A673 (cell line): ENCODE measurements at regions not wholly inside any gene's neighbourhood (a gene's known extent, or its start where the extent isn't known, plus 50 kb on each side); places are given as distances from the start of the nearest gene placed in this dataset.
"Not testable (repeated sequence)": the region's sequence is repeated elsewhere in the genome, so short reads cannot be mapped to it uniquely, and the experiment has no call there.

Source experiments
- BruUV-seq: library from RNA; stranded (reverse); fragments of 400-500 nt; replicated peaks from 2 replicates; lab custom pipeline; 2021; lab: Mats Ljungman, UMichigan
- CTCF ChIA-PET: fragments of 300-600 bp; sonication (Branson Sonifier 250); formaldehyde crosslinking; loops from one replicate; lab custom pipeline; 2022; ENCODE audit warnings: antibody characterized with exemption; lab: Charles Lee
- POLR2A ChIA-PET: fragments of 300-600 bp; sonication (Branson Sonifier 250); formaldehyde crosslinking; loops from one replicate; lab custom pipeline; 2022; ENCODE audit warnings: antibody characterized with exemption; ENCODE audit not compliant: low non-redundant PET; lab: Charles Lee
- DNase-seq: peaks from one replicate; pipeline ENCODE4 v3.0.0-alpha.2; 2015; ENCODE audit warnings: low spot score
- H3K27ac ChIP-seq: fragments of 200-600 bp; sonication (generic); 2 replicates; pipeline ENCODE4 v1.5.1; 2016; ENCODE audit warnings: mixed run types, low read depth, mild to moderate bottlenecking, mixed read lengths, antibody characterized with exemption, low read length; ENCODE audit not compliant: poor library complexity, severe bottlenecking
- H3K27me3 ChIP-seq: fragments of 200-600 bp; sonication (generic); replicated peaks from 2 replicates; pipeline ENCODE4 v1.6.1; 2017; ENCODE audit warnings: mixed run types, low read depth, mild to moderate bottlenecking, mixed read lengths, antibody characterized with exemption, low read length; ENCODE audit not compliant: insufficient read depth, poor library complexity
- H3K36me3 ChIP-seq: fragments of 200-600 bp; sonication (generic); 2 replicates; pipeline ENCODE4 v1.6.1; 2016; ENCODE audit warnings: mixed run types, mild to moderate bottlenecking, mixed read lengths, antibody characterized with exemption, low read length; ENCODE audit not compliant: insufficient read depth, poor library complexity, severe bottlenecking
- H3K4me1 ChIP-seq: fragments of 200-600 bp; sonication (generic); 2 replicates; pipeline ENCODE4 v1.6.1; 2017; ENCODE audit warnings: mixed run types, mild to moderate bottlenecking, mixed read lengths, antibody characterized with exemption, low read length; ENCODE audit not compliant: insufficient read depth, poor library complexity, severe bottlenecking
- H3K4me3 ChIP-seq: fragments of 200-600 bp; sonication (generic); 2 replicates; pipeline ENCODE4 v1.5.1; 2016; ENCODE audit warnings: low read depth, mixed run types, mild to moderate bottlenecking, mixed read lengths, low read length; ENCODE audit not compliant: poor library complexity, severe bottlenecking
- H3K9me3 ChIP-seq: fragments of 200-600 bp; sonication (generic); 2 replicates; pipeline ENCODE4 v1.6.1; 2016; ENCODE audit warnings: mixed run types, low read depth, mild to moderate bottlenecking, mixed read lengths, antibody characterized with exemption, low read length; ENCODE audit not compliant: poor library complexity, severe bottlenecking
- EZH2 ChIP-seq: fragments of 200-600 bp; sonication (generic); IDR thresholded peaks from 2 replicates; pipeline ENCODE4 v1.6.1; 2017; ENCODE audit warnings: borderline replicate concordance, low read depth, mild to moderate bottlenecking, mixed read lengths, antibody characterized with exemption, low read length; ENCODE audit not compliant: poor library complexity, severe bottlenecking
- intact Hi-C: fragments of 100-400 bp; cut with micrococcal nuclease; formaldehyde crosslinking; loops from one replicate; pipeline ENCODE4 v1.10.0; 2022; ENCODE audit not compliant: unreplicated experiment
- TF ChIP-seq, protein P1 (sequence below): fragments of 300-800, 200-600 bp; sonication (generic); conservative IDR thresholded peaks from 2 replicates; pipeline ENCODE4 v1.5.1; 2017; ENCODE audit warnings: low read depth, mild to moderate bottlenecking, antibody characterized with exemption, low read length, moderate library complexity, mixed read lengths

DNA sequence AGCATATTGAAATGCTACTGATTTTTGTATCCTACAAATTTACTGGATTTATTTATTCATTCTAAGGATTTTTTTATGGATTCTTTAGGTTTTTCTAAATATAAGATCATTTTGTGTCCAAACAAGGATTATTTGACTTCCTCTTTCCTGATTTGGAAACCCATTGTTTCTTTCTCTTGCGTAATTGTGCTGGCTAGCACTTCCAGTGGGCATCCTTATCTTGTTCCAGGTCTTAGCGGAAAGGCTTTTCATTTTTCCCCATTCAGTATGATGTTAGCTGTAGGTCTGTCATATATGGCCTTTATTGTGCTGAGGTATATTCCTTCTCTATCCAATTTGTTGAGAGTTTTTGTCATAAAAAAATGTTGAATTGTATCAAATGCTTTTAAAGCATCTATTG is 57.2 kb upstream of the RHOJ start:
- intact Hi-C loops, result no loop called here
- no TSS peak for BruUV-seq
- CTCF ChIA-PET, result no interaction called here
- Histone ChIP-seq H3K4me1 (no peaks in the 10 kb centered on the region), H3K27me3 (no peaks in the 10 kb centered on the region), H3K9me3 (no peaks in the 10 kb centered on the region), H3K4me3 (no peak overlapping the region), H3K36me3 (no peaks in the 10 kb centered on the region), H3K27ac (no peak overlapping the region)
- TF ChIP-seq, protein P1, sequence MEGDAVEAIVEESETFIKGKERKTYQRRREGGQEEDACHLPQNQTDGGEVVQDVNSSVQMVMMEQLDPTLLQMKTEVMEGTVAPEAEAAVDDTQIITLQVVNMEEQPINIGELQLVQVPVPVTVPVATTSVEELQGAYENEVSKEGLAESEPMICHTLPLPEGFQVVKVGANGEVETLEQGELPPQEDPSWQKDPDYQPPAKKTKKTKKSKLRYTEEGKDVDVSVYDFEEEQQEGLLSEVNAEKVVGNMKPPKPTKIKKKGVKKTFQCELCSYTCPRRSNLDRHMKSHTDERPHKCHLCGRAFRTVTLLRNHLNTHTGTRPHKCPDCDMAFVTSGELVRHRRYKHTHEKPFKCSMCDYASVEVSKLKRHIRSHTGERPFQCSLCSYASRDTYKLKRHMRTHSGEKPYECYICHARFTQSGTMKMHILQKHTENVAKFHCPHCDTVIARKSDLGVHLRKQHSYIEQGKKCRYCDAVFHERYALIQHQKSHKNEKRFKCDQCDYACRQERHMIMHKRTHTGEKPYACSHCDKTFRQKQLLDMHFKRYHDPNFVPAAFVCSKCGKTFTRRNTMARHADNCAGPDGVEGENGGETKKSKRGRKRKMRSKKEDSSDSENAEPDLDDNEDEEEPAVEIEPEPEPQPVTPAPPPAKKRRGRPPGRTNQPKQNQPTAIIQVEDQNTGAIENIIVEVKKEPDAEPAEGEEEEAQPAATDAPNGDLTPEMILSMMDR, result no peak
- TF ChIP-seq EZH2, result no peak
- POLR2A ChIA-PET, result no interaction called here
- DNase-seq, result no peak

DNA sequence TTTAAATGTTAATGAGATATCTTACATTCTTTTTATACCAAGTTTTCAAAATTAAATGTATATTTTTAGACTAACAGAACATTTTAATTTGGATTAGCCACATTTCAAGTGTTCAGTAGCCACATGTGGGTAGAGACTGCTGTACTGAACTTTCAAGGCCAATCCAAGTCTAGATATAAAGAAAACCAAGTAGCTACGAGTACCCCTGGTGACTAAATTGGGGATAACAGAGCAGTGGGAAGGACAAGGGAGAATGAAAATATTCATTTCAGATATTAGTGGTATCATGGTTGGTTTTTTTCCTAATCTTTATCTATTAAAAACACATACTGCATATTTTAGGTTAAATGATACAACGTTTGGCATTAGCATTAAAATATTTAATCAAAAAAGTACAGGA is 69.4 kb upstream of the RHOJ start:
- Histone ChIP-seq H3K4me3 (no peak overlapping the region), H3K27me3 (no peaks in the 10 kb centered on the region), H3K27ac (no peak overlapping the region), H3K9me3 (no peaks in the 10 kb centered on the region), H3K36me3 (no peaks in the 10 kb centered on the region), H3K4me1 (peaks cover 15% of the 10 kb centered on the region)
- CTCF ChIA-PET, result interaction anchor here (1.1 kb wide), 1 partner anchor 955 kb away, joined by 3 read pairs; no protein-coding TSS in a partner anchor
- BruUV-seq, result no TSS peak
- TF ChIP-seq EZH2, result no peak
- TF ChIP-seq, protein P1, result peak; percentile 69
- intact Hi-C loops, result loop anchor here (1.0 to 2.0 kb wide), 2 partner anchors 534 to 956 kb away; no protein-coding TSS in a partner anchor
- DNase-seq, result peak; percentile 79
- POLR2A ChIA-PET, result no interaction called here

DNA sequence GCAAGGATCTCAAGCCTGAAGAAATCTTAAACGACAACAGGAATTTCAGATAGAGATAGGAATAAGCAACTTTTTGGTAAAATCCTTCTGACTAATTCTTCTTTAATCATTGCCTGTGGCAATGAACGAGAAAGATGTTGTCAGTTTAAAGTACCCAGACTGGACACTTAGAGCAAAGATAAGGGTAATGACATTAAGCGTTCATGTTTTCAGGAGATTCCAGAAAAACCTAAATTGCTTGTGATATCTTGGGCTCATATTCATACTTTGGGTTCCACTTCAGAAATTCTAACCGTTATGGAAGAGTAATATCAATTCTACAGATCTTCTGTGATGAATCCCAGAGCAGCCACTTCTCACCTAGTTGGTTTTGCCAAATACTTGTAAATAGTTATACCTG is 73.7 kb upstream of the RHOJ start:
- no peak for DNase-seq
- intact Hi-C loops, result no loop called here
- ChIA-PET CTCF (no interaction called here), POLR2A (no interaction called here)
- Histone ChIP-seq H3K27me3 (no peaks in the 10 kb centered on the region), H3K9me3 (no peaks in the 10 kb centered on the region), H3K4me1 (peaks cover 9% of the 10 kb centered on the region), H3K36me3 (no peaks in the 10 kb centered on the region), H3K27ac (no peak overlapping the region), H3K4me3 (no peak overlapping the region)
- BruUV-seq, result no TSS peak
- TF ChIP-seq EZH2, result no peak
- TF ChIP-seq, protein P1, result no peak

DNA sequence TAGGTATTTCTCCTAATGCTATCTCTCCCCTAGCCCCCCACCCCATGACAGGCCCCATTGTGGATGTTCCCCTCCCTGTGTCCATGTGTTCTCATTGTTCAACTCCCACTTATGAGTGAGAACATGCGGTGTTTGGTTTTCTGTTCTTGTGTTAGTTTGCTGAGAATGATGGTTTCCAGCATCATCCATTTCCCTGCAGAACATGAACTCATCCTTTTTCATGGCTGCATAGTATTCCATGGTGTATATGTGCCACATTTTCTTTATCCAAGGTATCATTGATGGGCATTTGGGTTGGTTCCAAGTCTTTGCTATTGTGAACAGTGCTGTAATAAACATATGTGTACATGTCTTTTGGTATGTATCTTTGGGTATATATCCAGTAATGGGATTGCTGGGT is 61.2 kb upstream of the KCNH5 start:
- H3K4me1 ChIP-seq, H3K9me3 ChIP-seq, CTCF ChIA-PET, H3K36me3 ChIP-seq, POLR2A ChIA-PET, H3K4me3 ChIP-seq, BruUV-seq, H3K27me3 ChIP-seq, intact Hi-C loops, H3K27ac ChIP-seq, DNase-seq: not testable (repeated sequence)
